ENCODE measurements at regions not wholly inside any gene's neighbourhood (a gene's known extent, or its start where the extent isn't known, plus 50 kb on each side); places are given as distances from the start of the nearest gene placed in this dataset.

- TF ChIP-seq, protein P1, sequence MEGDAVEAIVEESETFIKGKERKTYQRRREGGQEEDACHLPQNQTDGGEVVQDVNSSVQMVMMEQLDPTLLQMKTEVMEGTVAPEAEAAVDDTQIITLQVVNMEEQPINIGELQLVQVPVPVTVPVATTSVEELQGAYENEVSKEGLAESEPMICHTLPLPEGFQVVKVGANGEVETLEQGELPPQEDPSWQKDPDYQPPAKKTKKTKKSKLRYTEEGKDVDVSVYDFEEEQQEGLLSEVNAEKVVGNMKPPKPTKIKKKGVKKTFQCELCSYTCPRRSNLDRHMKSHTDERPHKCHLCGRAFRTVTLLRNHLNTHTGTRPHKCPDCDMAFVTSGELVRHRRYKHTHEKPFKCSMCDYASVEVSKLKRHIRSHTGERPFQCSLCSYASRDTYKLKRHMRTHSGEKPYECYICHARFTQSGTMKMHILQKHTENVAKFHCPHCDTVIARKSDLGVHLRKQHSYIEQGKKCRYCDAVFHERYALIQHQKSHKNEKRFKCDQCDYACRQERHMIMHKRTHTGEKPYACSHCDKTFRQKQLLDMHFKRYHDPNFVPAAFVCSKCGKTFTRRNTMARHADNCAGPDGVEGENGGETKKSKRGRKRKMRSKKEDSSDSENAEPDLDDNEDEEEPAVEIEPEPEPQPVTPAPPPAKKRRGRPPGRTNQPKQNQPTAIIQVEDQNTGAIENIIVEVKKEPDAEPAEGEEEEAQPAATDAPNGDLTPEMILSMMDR (IDR thresholded peaks at IDR 0.05): no peak
- TF ChIP-seq POLR2A (IDR thresholded peaks at IDR 0.05) (no peak), POLR2AphosphoS5 (IDR thresholded peaks at IDR 0.05) (no peak)
Measured at GRCh38 chr6:14571746-14572145, 454.2 kb downstream of the CD83 start.
